WTC11 (cell line): ENCODE measurements at regions not wholly inside any gene's neighbourhood (a gene's known extent, or its start where the extent isn't known, plus 50 kb on each side); places are given as distances from the start of the nearest gene placed in this dataset.

ENCODE experiments used
- ATAC-seq: fragments of 200-7000 bp; cut with Tn5 transposase; 2 replicates; pipeline ENCODE4 v1.10.0; 2021; ENCODE audit warnings: mild to moderate bottlenecking, moderate library complexity
- CTCF ChIA-PET: fragments of 300-600 bp; sonication (Branson Sonifier 250); formaldehyde crosslinking; loops from one replicate; lab custom pipeline; 2021; ENCODE audit warnings: antibody characterized with exemption; lab: Charles Lee
- POLR2A ChIA-PET: fragments of 350-600 bp; sonication (Branson Sonifier 250); formaldehyde crosslinking; loops from one replicate; lab custom pipeline; 2021; ENCODE audit warnings: antibody characterized with exemption; lab: Charles Lee
- DNase-seq: peaks from one replicate; pipeline ENCODE4 v3.0.0; 2021; ENCODE audit warnings: low spot score
- H3K27ac Mint-ChIP-seq: 2 replicates; pipeline ENCODE4 v1.8.0; 2021; ENCODE audit warnings: mixed read lengths
- H3K27me3 Mint-ChIP-seq: 2 replicates; pipeline ENCODE4 v1.8.0; 2021; ENCODE audit warnings: low read depth, mild to moderate bottlenecking, moderate library complexity, mixed read lengths
- H3K36me3 Mint-ChIP-seq: 2 replicates; pipeline ENCODE4 v1.8.0; 2021; ENCODE audit warnings: mixed read lengths
- H3K4me1 Mint-ChIP-seq: 2 replicates; pipeline ENCODE4 v1.8.0; 2022; ENCODE audit warnings: mixed read lengths
- H3K4me3 Mint-ChIP-seq: 2 replicates; pipeline ENCODE4 v1.8.0; 2021; ENCODE audit warnings: mild to moderate bottlenecking, moderate library complexity, mixed read lengths
- H3K9me3 Mint-ChIP-seq: 2 replicates; pipeline ENCODE4 v1.8.0; 2021; ENCODE audit warnings: mixed read lengths
- ATF6 ChIP-seq: sonication (generic); formaldehyde crosslinking; IDR thresholded peaks from 2 replicates; pipeline ENCODE4 v1.8.1; 2023; ENCODE audit warnings: mild to moderate bottlenecking, missing genetic modification reagents
- CTCF ChIP-seq: fragments of 200-600 bp; IDR thresholded peaks from 2 replicates; pipeline ENCODE4 v1.8.0; 2022; ENCODE audit warnings: antibody characterized with exemption
- FOXK1 ChIP-seq: sonication (generic); formaldehyde crosslinking; IDR thresholded peaks from 2 replicates; pipeline ENCODE4 v1.8.0; 2022; ENCODE audit warnings: mild to moderate bottlenecking, moderate library complexity, missing genetic modification reagents
- SOX15 ChIP-seq: fragments of 250-450 bp; sonication (Bioruptor Pico); IDR thresholded peaks from 2 replicates; pipeline ENCODE4 v1.9.0; 2021; ENCODE audit warnings: mild to moderate bottlenecking
- TP53 ChIP-seq: sonication (generic); formaldehyde crosslinking; IDR thresholded peaks from 2 replicates; pipeline ENCODE4 v1.8.1; 2023; ENCODE audit warnings: mild to moderate bottlenecking, missing genetic modification reagents
- ZBTB21 ChIP-seq: sonication (generic); formaldehyde crosslinking; IDR thresholded peaks from 2 replicates; pipeline ENCODE4 v1.8.1; 2023; ENCODE audit warnings: mild to moderate bottlenecking, missing genetic modification reagents, borderline replicate concordance
- ZNF416 ChIP-seq: fragments of 250-450 bp; sonication (Bioruptor Pico); IDR thresholded peaks from 2 replicates; pipeline ENCODE4 v1.9.0; 2021; ENCODE audit warnings: mild to moderate bottlenecking, inconsistent platforms
- ZSCAN18 ChIP-seq: fragments of 250-450 bp; sonication (Bioruptor Pico); IDR thresholded peaks from 2 replicates; pipeline ENCODE4 v2.1.2; 2022; ENCODE audit warnings: mild to moderate bottlenecking, moderate library complexity
- TF ChIP-seq, protein P1 (sequence below): fragments of 250-450 bp; sonication (Bioruptor Pico); IDR thresholded peaks from 2 replicates; pipeline ENCODE4 v1.9.0; 2021; ENCODE audit warnings: moderate library complexity, mild to moderate bottlenecking, inconsistent platforms, borderline replicate concordance
- TF ChIP-seq, protein P2 (sequence below): sonication (generic); formaldehyde crosslinking; IDR thresholded peaks from 2 replicates; pipeline ENCODE4 v1.8.1; 2022; ENCODE audit warnings: mild to moderate bottlenecking, moderate library complexity, missing genetic modification reagents
- TF ChIP-seq, protein P3 (sequence below): sonication (generic); formaldehyde crosslinking; IDR thresholded peaks from 2 replicates; pipeline ENCODE4 v1.8.0; 2023; ENCODE audit warnings: mild to moderate bottlenecking, missing genetic modification reagents
- TF ChIP-seq, protein P4 (sequence below): sonication (generic); formaldehyde crosslinking; IDR thresholded peaks from 2 replicates; pipeline ENCODE4 v1.8.0; 2022; ENCODE audit warnings: missing genetic modification reagents

DNA sequence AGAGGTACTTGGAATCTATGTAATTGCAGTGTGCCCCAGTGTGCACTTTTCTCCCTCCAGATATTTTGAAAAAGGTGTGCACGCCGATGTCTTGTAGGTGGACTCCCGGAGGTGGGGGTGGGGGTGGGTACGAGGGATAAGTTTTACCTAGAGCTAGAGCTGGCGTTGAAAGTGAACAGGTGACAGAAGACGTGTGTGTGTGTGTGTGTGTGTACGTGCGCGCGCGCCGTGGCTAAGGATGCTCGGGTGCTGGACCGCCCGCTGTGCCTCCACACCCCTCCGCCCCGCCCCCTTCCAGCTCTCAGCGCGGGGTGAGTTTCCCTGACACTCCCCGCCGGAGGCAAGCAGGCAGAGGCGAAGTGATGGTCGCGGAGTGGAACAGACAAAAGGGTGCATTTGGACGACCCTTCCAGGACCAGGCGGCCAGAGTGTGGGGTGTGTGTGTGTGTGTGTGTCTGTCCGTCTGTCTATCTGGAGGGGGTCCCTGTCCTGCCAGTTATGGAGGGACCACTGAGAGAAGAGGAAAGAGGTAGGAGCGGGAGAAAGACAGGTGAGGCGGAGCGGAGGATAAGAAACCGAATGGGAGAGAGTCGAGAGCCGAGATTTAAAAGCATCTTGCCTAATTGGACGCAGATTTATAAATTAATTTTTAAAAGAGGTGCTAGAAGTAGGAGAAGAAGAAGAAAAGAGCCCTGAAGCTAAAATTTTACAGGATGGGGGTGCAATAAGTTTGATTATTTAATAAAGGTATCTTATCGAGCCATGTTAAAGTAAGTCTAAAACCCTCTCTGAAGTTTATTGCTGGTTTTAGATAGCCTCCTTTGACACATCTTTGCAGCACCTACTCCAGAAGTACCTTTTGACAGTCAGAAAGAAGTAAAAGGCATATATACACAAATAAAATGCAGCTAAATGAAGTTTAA is 335.8 kb upstream of the THRB start:
- Mint-ChIP-seq H3K9me3 (no peaks in the 10 kb centered on the region), H3K4me3 (peak overlapping the region; percentile 84), H3K27me3 (peaks cover 72% of the 10 kb centered on the region), H3K27ac (no peak overlapping the region), H3K4me1 (peaks cover 8% of the 10 kb centered on the region), H3K36me3 (no peaks in the 10 kb centered on the region)
- DNase-seq (peak; percentile 21), ATAC-seq (no peak)
- ChIA-PET POLR2A (interaction anchor here (0.6 to 1.0 kb wide), 2 partner anchors 9 to 12 kb away, joined by 3 read pairs; no protein-coding TSS in a partner anchor), CTCF (no interaction called here)
- TF ChIP-seq, protein P1, sequence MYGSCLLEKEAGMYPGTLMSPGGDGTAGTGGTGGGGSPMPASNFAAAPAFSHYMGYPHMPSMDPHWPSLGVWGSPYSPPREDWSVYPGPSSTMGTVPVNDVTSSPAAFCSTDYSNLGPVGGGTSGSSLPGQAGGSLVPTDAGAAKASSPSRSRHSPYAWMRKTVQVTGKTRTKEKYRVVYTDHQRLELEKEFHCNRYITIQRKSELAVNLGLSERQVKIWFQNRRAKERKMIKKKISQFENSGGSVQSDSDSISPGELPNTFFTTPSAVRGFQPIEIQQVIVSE (CRISPR knock-in tag), result no peak
- TF ChIP-seq ATF6 (CRISPR knock-in tag), result no peak
- TF ChIP-seq, protein P2, sequence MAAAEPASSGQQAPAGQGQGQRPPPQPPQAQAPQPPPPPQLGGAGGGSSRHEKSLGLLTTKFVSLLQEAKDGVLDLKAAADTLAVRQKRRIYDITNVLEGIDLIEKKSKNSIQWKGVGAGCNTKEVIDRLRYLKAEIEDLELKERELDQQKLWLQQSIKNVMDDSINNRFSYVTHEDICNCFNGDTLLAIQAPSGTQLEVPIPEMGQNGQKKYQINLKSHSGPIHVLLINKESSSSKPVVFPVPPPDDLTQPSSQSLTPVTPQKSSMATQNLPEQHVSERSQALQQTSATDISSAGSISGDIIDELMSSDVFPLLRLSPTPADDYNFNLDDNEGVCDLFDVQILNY (CRISPR knock-in tag), result no peak
- no peak for TF ChIP-seq SOX15 (CRISPR knock-in tag)
- TF ChIP-seq ZBTB21, result no peak
- no peak for TF ChIP-seq FOXK1
- no peak for TF ChIP-seq ZNF416 (CRISPR knock-in tag)
- TF ChIP-seq TP53 (CRISPR knock-in tag), result no peak
- TF ChIP-seq, protein P3, sequence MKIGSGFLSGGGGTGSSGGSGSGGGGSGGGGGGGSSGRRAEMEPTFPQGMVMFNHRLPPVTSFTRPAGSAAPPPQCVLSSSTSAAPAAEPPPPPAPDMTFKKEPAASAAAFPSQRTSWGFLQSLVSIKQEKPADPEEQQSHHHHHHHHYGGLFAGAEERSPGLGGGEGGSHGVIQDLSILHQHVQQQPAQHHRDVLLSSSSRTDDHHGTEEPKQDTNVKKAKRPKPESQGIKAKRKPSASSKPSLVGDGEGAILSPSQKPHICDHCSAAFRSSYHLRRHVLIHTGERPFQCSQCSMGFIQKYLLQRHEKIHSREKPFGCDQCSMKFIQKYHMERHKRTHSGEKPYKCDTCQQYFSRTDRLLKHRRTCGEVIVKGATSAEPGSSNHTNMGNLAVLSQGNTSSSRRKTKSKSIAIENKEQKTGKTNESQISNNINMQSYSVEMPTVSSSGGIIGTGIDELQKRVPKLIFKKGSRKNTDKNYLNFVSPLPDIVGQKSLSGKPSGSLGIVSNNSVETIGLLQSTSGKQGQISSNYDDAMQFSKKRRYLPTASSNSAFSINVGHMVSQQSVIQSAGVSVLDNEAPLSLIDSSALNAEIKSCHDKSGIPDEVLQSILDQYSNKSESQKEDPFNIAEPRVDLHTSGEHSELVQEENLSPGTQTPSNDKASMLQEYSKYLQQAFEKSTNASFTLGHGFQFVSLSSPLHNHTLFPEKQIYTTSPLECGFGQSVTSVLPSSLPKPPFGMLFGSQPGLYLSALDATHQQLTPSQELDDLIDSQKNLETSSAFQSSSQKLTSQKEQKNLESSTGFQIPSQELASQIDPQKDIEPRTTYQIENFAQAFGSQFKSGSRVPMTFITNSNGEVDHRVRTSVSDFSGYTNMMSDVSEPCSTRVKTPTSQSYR (CRISPR knock-in tag), result no peak
- TF ChIP-seq, protein P4, sequence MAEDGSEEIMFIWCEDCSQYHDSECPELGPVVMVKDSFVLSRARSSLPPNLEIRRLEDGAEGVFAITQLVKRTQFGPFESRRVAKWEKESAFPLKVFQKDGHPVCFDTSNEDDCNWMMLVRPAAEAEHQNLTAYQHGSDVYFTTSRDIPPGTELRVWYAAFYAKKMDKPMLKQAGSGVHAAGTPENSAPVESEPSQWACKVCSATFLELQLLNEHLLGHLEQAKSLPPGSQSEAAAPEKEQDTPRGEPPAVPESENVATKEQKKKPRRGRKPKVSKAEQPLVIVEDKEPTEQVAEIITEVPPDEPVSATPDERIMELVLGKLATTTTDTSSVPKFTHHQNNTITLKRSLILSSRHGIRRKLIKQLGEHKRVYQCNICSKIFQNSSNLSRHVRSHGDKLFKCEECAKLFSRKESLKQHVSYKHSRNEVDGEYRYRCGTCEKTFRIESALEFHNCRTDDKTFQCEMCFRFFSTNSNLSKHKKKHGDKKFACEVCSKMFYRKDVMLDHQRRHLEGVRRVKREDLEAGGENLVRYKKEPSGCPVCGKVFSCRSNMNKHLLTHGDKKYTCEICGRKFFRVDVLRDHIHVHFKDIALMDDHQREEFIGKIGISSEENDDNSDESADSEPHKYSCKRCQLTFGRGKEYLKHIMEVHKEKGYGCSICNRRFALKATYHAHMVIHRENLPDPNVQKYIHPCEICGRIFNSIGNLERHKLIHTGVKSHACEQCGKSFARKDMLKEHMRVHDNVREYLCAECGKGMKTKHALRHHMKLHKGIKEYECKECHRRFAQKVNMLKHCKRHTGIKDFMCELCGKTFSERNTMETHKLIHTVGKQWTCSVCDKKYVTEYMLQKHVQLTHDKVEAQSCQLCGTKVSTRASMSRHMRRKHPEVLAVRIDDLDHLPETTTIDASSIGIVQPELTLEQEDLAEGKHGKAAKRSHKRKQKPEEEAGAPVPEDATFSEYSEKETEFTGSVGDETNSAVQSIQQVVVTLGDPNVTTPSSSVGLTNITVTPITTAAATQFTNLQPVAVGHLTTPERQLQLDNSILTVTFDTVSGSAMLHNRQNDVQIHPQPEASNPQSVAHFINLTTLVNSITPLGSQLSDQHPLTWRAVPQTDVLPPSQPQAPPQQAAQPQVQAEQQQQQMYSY, result no peak
- TF ChIP-seq CTCF, result no peak

DNA sequence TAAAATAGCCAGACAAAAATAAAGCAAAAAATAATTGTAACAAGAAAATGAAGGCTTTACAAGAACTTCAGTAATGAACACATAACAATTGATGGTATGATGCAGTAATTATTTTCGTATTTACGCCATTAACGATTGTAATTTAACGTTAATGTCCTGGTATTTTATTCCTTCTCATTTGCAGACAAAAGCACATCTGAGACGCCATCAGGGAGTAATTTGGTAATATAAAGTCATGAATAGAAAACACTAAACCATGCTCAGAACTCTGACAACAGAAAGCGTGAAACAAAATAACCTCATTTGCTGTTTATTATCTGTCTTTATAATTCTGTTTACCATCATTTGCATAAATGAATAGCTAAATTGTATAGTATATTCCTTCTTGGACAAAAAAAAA is 336.6 kb upstream of the THRB start:
- Mint-ChIP-seq H3K36me3 (no peaks in the 10 kb centered on the region), H3K9me3 (no peaks in the 10 kb centered on the region), H3K4me1 (peaks cover 8% of the 10 kb centered on the region), H3K27me3 (peaks cover 65% of the 10 kb centered on the region), H3K4me3 (no peak overlapping the region), H3K27ac (no peak overlapping the region)
- TF ChIP-seq ZSCAN18 (CRISPR knock-in tag) (no peak), ZNF416 (CRISPR knock-in tag) (no peak)
- ChIA-PET POLR2A (no interaction called here), CTCF (no interaction called here)
- no peak for DNase-seq
- no peak for ATAC-seq
